DOHH2 (cell line): ENCODE measurements at regions not wholly inside any gene's neighbourhood (a gene's known extent, or its start where the extent isn't known, plus 50 kb on each side); places are given as distances from the start of the nearest gene placed in this dataset.

Source experiments
- EZH2phosphoT487 ChIP-seq: fragments of 200-600 bp; sonication (generic); IDR thresholded peaks from 2 replicates; pipeline ENCODE4 v1.6.1; 2017; ENCODE audit warnings: borderline replicate concordance, mild to moderate bottlenecking, antibody characterized with exemption, low read length, moderate library complexity, mixed read lengths
- TF ChIP-seq, protein P1 (sequence below): fragments of 200-600 bp; sonication (generic); IDR thresholded peaks from one replicate; pipeline ENCODE4 v1.5.1; 2014; ENCODE audit warnings: antibody characterized with exemption, mild to moderate bottlenecking, low read depth, low read length; ENCODE audit not compliant: poor library complexity, severe bottlenecking

DNA sequence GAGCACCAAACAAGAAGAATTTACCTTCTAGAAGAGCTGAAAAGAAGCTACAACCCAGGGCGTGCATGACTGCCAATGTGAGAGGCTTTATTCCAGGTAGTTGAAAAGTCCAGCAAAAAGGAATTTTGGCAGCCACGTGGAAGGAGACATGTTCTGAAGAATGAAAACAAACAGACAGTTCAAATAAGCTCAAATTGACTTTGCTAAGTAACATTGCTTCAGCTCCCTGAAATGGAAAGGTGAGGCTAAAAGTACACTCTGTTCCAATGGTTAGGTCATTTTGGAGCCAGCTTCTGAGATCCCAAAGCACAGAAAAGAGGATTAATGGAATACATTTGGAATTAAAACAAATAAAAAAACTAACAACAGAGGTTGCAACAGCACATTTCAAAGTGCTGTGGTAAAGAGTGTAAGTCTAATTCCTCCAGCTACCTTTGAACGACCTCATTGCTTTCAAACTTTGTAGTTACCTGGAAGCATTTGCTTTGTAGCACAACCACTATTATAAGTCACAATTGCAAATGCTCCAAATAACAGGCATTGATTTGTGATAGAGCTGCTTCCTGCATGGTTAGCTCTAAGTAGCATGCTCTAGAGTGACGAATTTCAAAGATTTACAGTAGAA, 405.3 kb upstream of the EDA2R start:
- TF ChIP-seq, protein P1, sequence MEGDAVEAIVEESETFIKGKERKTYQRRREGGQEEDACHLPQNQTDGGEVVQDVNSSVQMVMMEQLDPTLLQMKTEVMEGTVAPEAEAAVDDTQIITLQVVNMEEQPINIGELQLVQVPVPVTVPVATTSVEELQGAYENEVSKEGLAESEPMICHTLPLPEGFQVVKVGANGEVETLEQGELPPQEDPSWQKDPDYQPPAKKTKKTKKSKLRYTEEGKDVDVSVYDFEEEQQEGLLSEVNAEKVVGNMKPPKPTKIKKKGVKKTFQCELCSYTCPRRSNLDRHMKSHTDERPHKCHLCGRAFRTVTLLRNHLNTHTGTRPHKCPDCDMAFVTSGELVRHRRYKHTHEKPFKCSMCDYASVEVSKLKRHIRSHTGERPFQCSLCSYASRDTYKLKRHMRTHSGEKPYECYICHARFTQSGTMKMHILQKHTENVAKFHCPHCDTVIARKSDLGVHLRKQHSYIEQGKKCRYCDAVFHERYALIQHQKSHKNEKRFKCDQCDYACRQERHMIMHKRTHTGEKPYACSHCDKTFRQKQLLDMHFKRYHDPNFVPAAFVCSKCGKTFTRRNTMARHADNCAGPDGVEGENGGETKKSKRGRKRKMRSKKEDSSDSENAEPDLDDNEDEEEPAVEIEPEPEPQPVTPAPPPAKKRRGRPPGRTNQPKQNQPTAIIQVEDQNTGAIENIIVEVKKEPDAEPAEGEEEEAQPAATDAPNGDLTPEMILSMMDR, result no peak
- no peak for TF ChIP-seq EZH2phosphoT487
